Adipocyte (in vitro differentiated cells): ENCODE measurements at regions not wholly inside any gene's neighbourhood (a gene's known extent, or its start where the extent isn't known, plus 50 kb on each side); places are given as distances from the start of the nearest gene placed in this dataset.

ENCODE experiments used
- DNase-seq: peaks from one replicate; pipeline ENCODE4 v3.0.0-alpha.2; 2015; ENCODE audit warnings: low read depth
- H3K27me3 ChIP-seq: replicated peaks from 2 replicates; pipeline ENCODE4 v1.7.0; 2013; ENCODE audit warnings: mild to moderate bottlenecking, low read length, moderate library complexity; ENCODE audit not compliant: control insufficient read depth, insufficient read depth
- H3K36me3 ChIP-seq: 2 replicates; pipeline ENCODE4 v1.7.0; 2013; ENCODE audit warnings: low read length, mild to moderate bottlenecking, moderate library complexity; ENCODE audit not compliant: control insufficient read depth, insufficient read depth, severe bottlenecking
- H3K4me1 ChIP-seq: 2 replicates; pipeline ENCODE4 v1.7.0; 2013; ENCODE audit warnings: mild to moderate bottlenecking, low read length, moderate library complexity; ENCODE audit not compliant: control insufficient read depth, insufficient read depth
- H3K4me3 ChIP-seq: 2 replicates; pipeline ENCODE4 v1.7.0; 2013; ENCODE audit warnings: mild to moderate bottlenecking, low read length, moderate library complexity
- H3K9ac ChIP-seq: 2 replicates; pipeline ENCODE4 v1.7.0; 2013; ENCODE audit warnings: mild to moderate bottlenecking, low read length, moderate library complexity
- H3K9me3 ChIP-seq: 2 replicates; pipeline ENCODE4 v1.7.0; 2013; ENCODE audit warnings: mild to moderate bottlenecking, low read length, moderate library complexity; ENCODE audit not compliant: control insufficient read depth

GRCh38 chr9:38284588-38285051 lies 107.9 kb upstream of the ALDH1B1 start:
- H3K9ac ChIP-seq: no peak overlapping the region
- H3K9me3 ChIP-seq: no peaks in the 10 kb centered on the region
- no peak for DNase-seq
- H3K27me3 ChIP-seq: peaks cover 31% of the 10 kb centered on the region
- no peak overlapping the region for H3K4me3 ChIP-seq
- no peaks in the 10 kb centered on the region for H3K4me1 ChIP-seq
- H3K36me3 ChIP-seq: no peaks in the 10 kb centered on the region

- Histone ChIP-seq H3K36me3 (no peaks in the 10 kb centered on the region), H3K9ac (no peak overlapping the region), H3K4me1 (no peaks in the 10 kb centered on the region), H3K27me3 (peaks cover 35% of the 10 kb centered on the region), H3K4me3 (no peak overlapping the region), H3K9me3 (no peaks in the 10 kb centered on the region)
- DNase-seq: no peak
These were observed 108.4 kb upstream of the ALDH1B1 start for GRCh38 chr9:38284039-38284575.

DNA sequence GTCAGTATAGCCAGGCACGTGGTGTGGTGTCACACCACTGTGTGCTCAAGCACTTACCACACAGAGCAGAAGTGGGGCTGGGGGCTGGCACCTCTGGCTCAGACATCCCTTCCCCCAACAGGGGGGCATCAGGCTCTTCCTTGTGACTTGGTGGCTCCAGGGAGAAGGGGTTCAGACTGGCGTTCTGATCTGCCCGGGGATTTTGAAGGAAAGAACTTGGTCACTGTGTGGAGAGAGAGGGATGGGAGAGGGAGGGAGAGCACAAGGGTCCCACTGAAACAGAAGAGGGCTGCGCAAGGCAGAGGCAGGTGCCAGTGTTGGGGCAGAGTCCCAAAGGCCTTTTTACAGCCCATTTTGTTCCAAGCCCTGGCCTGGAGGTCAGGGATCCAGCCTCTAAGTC lies 109.7 kb upstream of the ALDH1B1 start:
- Histone ChIP-seq H3K36me3 (no peaks in the 10 kb centered on the region), H3K4me1 (no peaks in the 10 kb centered on the region), H3K4me3 (no peak overlapping the region), H3K9me3 (no peaks in the 10 kb centered on the region), H3K27me3 (peaks cover 35% of the 10 kb centered on the region), H3K9ac (no peak overlapping the region)
- no peak for DNase-seq

GRCh38 chr9:38281917-38282316 lies 110.6 kb upstream of the ALDH1B1 start:
- no peak overlapping the region for H3K9ac ChIP-seq
- no peaks in the 10 kb centered on the region for H3K36me3 ChIP-seq
- H3K9me3 ChIP-seq: no peaks in the 10 kb centered on the region
- no peak for DNase-seq
- no peak overlapping the region for H3K4me3 ChIP-seq
- H3K4me1 ChIP-seq: no peaks in the 10 kb centered on the region
- H3K27me3 ChIP-seq: peaks cover 35% of the 10 kb centered on the region

GRCh38 chr9:38281196-38281595 lies 111.3 kb upstream of the ALDH1B1 start:
- DNase-seq: no peak
- peaks cover 35% of the 10 kb centered on the region for H3K27me3 ChIP-seq
- H3K4me3 ChIP-seq: no peak overlapping the region
- no peaks in the 10 kb centered on the region for H3K4me1 ChIP-seq
- no peaks in the 10 kb centered on the region for H3K36me3 ChIP-seq
- H3K9me3 ChIP-seq: no peaks in the 10 kb centered on the region
- no peak overlapping the region for H3K9ac ChIP-seq

DNA sequence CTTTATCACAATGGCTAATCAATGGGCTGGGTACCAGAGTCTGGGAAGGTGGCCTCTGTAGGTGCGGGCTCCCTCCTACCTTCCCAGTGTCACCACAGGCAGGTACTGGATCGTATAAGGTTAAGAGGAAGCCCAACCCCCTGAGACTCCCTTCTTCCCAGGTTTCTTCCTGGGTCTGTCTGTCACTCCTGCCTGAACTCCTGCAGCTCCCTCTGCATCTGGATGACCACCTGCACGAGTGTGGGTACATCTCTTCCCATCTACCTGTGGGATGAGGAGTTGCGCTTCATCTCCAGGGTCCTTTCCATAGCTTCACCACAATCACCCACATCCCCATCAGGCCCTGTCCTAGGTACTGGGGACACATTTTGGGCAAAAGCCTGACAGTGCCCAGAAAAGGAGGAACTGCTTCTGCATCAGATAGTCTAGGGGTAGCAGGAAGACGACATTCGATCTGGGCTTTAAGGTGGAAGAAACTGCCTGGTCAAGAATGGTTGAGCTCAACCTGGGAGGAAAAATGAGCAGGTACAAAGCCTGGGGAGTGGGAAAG lies 112.2 kb upstream of the ALDH1B1 start:
- no peak for DNase-seq
- H3K4me1 ChIP-seq: no peaks in the 10 kb centered on the region
- no peak overlapping the region for H3K4me3 ChIP-seq
- peaks cover 35% of the 10 kb centered on the region for H3K27me3 ChIP-seq
- no peaks in the 10 kb centered on the region for H3K36me3 ChIP-seq
- no peaks in the 10 kb centered on the region for H3K9me3 ChIP-seq
- H3K9ac ChIP-seq: no peak overlapping the region

DNA sequence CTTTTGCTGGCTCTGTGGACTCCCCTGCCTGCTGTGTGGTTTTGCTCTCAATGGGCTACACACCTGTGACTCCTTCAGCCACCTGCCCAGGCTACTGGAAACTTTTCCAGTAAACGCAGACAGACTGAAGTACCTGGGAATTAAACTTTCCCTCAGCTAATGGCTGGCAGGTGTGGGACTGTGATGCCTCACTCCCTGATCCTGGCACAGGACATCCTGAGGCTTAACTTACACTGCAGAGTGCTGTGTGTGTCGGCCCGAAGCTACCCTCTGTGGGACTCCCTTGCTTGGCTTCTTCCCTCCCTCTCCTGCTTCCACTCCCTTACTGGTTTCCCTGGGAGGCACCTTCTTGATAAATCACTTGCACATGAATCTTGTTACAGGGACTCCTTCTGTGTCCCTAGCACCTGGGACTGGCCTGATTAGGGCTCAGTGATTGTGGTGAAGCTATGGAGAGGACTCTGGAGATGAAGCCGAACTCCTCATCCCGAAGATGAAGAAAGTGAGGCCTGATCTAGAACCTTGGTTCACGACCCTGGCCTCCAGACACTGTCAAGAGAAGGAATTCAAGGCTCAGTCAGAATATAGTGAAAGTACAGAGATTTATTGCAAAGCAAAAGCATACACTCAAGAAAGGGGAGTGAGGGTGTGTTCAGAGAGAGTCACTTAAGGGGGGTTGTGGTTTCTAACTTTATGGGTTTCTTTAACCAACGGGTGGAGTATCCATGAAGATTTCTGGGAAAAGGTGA lies 113.4 kb upstream of the ALDH1B1 start:
- Histone ChIP-seq H3K9ac (no peak overlapping the region), H3K4me1 (peaks cover 9% of the 10 kb centered on the region), H3K36me3 (no peaks in the 10 kb centered on the region), H3K9me3 (no peaks in the 10 kb centered on the region), H3K27me3 (peaks cover 35% of the 10 kb centered on the region), H3K4me3 (no peak overlapping the region)
- DNase-seq: no peak

DNA sequence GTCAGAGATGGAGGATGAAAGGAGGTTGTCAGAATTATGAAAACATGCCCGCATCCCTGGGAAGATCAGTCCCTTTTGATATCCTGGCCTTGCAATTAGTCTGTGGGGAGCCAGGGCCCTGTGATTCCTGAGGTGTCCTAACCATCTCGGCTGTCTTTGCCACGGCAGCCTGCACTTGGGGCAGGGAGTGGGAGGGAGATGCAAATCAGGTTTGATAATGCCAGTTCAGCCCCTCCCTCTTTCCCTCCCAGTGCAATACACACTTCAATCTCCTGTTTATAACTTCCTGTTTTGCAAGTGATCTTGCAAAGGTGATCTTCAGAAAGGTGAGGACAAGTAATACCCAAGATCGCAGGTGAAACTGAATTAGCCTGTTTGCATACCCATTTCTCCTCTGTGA lies 114.0 kb upstream of the ALDH1B1 start:
- no peaks in the 10 kb centered on the region for H3K36me3 ChIP-seq
- no peak overlapping the region for H3K9ac ChIP-seq
- no peaks in the 10 kb centered on the region for H3K9me3 ChIP-seq
- H3K27me3 ChIP-seq: peaks cover 35% of the 10 kb centered on the region
- DNase-seq: no peak
- no peak overlapping the region for H3K4me3 ChIP-seq
- peaks cover 9% of the 10 kb centered on the region for H3K4me1 ChIP-seq

DNA sequence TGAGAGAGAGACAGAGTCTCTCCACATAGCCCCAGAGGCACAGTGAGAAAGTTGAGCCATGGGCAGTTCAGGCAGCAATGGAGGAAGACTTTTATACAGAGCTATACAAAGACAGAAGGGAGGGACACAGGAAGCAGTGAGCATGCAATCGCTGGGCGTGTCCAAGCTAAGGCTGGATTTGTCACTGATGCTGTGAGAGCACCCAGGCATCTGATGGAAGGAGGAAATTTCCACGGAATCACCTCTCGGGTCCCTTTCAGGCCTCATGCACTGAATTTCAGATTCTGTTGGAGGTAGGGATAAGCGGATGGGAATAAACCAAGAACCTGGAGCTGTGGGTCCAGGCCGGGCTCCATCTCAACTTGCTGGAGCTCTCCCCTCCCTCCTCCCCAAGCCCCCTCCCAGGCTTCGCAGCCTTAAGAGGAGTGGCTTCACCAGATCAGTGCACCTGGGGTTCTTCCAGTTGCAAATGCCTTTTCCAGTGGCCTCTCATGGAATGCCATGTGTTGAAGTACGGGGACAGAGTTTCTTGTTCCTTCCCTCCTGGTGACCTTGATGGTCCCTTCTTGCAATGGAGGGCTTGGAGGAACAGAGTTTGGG lies 114.8 kb upstream of the ALDH1B1 start:
- Histone ChIP-seq H3K36me3 (no peaks in the 10 kb centered on the region), H3K9me3 (no peaks in the 10 kb centered on the region), H3K4me1 (peaks cover 9% of the 10 kb centered on the region), H3K27me3 (peaks cover 41% of the 10 kb centered on the region), H3K4me3 (no peak overlapping the region), H3K9ac (no peak overlapping the region)
- no peak for DNase-seq

DNA sequence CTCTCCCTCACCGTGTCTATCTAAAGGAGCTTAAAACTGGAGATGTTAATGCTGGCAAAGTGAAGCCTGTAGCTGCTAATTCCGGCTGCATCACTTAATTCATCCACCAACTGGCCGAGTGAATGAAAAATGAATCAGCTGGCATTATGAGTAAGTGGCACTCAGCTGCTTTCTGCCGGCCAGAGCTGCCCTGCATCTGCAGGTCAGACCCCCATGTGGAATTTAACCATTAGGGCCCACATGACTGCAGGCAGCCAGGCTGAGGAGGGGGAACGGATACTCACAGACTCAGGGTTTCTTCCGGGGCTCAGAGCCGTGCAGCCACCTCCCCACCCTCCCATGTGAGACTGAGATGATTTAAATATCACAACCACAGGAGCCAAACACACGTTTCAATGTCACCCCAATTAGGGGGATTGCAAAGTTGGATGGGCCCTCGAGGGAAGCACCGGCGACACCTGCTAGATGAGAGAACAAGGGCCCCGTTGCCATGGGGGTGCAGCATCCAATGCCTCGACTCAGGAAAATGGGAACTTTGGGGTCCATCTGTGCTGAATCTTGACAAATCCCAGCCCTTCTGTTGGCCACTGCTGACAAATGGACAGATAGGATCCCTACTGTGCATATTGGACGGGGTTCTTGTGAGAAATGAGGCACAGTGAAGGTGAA lies 115.6 kb upstream of the ALDH1B1 start:
- Histone ChIP-seq H3K4me1 (peaks cover 9% of the 10 kb centered on the region), H3K4me3 (no peak overlapping the region), H3K9ac (no peak overlapping the region), H3K27me3 (peaks cover 38% of the 10 kb centered on the region), H3K9me3 (no peaks in the 10 kb centered on the region), H3K36me3 (no peaks in the 10 kb centered on the region)
- DNase-seq: no peak

- H3K4me1 ChIP-seq: peaks cover 9% of the 10 kb centered on the region
- peaks cover 3% of the 10 kb centered on the region for H3K9me3 ChIP-seq
- no peak overlapping the region for H3K9ac ChIP-seq
- H3K36me3 ChIP-seq: no peaks in the 10 kb centered on the region
- no peak overlapping the region for H3K4me3 ChIP-seq
- peaks cover 29% of the 10 kb centered on the region for H3K27me3 ChIP-seq
- peak; percentile 74 for DNase-seq
These were observed 117.7 kb upstream of the ALDH1B1 start for GRCh38 chr9:38274800-38275199.
